Nephron progenitor cell (in vitro differentiated cells): ENCODE measurements at regions not wholly inside any gene's neighbourhood (a gene's known extent, or its start where the extent isn't known, plus 50 kb on each side); places are given as distances from the start of the nearest gene placed in this dataset.

Experiments
- DNase-seq: peaks from one replicate; pipeline ENCODE4 v3.0.0; 2021
- H3K27ac Mint-ChIP-seq: 2 replicates; pipeline ENCODE4 v1.8.0; 2021; ENCODE audit warnings: mild to moderate bottlenecking, moderate library complexity, mixed read lengths
- H3K27me3 Mint-ChIP-seq: 2 replicates; pipeline ENCODE4 v1.8.0; 2021; ENCODE audit warnings: mild to moderate bottlenecking, low read depth, mixed read lengths; ENCODE audit not compliant: poor library complexity
- H3K36me3 Mint-ChIP-seq: 2 replicates; pipeline ENCODE4 v1.8.0; 2021; ENCODE audit warnings: low read depth, mixed read lengths
- H3K4me1 Mint-ChIP-seq: 2 replicates; pipeline ENCODE4 v1.8.0; 2021; ENCODE audit warnings: mixed read lengths
- H3K4me3 Mint-ChIP-seq: 2 replicates; pipeline ENCODE4 v1.8.0; 2021; ENCODE audit warnings: mild to moderate bottlenecking, moderate library complexity, mixed read lengths
- H3K9me3 Mint-ChIP-seq: 2 replicates; pipeline ENCODE4 v1.8.0; 2021; ENCODE audit warnings: mild to moderate bottlenecking, moderate library complexity, mixed read lengths
- CTCF ChIP-seq: fragments of 200-600 bp; sonication (generic); IDR thresholded peaks from 2 replicates; pipeline ENCODE4 v1.5.0; 2021; ENCODE audit warnings: antibody characterized with exemption

DNA sequence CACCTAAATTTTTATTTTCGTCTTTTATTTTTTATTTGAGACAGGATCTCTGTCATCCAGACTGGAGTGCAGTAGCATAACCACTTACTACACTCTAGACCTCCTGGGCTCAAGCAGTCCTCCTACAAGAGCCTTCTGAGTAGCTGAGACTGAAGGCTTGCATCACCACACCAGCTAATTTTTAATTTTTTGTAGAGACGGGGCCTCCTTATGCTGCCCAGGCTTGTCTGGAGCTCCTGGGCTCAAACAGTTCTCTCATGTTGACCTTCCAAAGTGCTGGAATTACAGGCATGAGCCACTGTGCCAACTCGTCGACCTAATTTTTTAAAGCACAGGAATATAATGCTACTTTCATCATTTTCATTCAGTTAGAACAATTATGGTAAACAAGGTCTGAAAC, 405.4 kb downstream of the AR start:
- Mint-ChIP-seq H3K36me3 (no peaks in the 10 kb centered on the region), H3K9me3 (peaks cover 34% of the 10 kb centered on the region), H3K27ac (no peak overlapping the region), H3K27me3 (peaks cover 3% of the 10 kb centered on the region), H3K4me1 (no peaks in the 10 kb centered on the region), H3K4me3 (no peak overlapping the region)
- no peak for DNase-seq
- no peak for TF ChIP-seq CTCF

DNA sequence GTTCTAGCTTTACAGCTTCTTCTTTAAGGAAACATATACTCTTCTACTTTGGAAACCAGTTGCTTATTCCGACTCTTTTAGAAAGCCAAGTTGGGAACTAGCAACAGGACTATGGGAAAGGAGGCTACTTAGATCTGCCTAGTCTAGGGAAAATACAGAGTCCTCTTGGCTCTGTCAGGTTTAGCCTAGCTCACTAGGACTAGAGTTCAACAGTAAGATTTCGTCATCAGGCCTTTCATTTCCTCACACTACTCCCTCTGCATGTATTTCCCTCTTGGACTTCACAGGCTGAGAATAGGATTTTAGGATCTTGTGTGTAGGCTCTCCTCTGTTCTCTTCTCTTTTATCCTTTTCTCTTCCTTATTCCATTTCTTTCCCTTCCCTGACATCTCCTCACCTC, 409.8 kb downstream of the AR start:
- no peak overlapping the region for H3K4me3 Mint-ChIP-seq
- DNase-seq: no peak
- H3K9me3 Mint-ChIP-seq: peaks cover 35% of the 10 kb centered on the region
- H3K4me1 Mint-ChIP-seq: no peaks in the 10 kb centered on the region
- no peak overlapping the region for H3K27ac Mint-ChIP-seq
- no peak for TF ChIP-seq CTCF
- H3K36me3 Mint-ChIP-seq: no peaks in the 10 kb centered on the region
- peaks cover 3% of the 10 kb centered on the region for H3K27me3 Mint-ChIP-seq

DNA sequence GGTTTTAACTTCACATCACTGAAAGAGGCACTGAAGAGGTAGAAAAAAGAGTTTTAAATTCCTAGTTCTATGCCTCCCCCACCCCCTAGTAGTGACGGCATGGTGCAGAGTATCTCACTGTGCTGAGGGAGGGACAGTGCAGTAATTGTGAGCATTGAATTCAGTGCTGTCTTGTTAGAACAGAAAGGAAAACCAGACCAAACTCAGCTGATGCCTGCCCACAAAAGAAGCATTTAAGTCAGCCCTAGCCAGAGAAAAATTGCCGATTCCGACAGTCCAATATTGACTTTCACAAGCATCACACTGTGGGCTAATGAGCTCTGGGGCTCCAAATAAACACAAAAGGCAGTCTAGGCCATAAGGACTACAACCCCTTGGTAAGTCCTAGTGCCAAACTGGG, 417.7 kb downstream of the AR start:
- TF ChIP-seq CTCF: no peak
- H3K27me3 Mint-ChIP-seq: no peaks in the 10 kb centered on the region
- H3K9me3 Mint-ChIP-seq: peaks cover 30% of the 10 kb centered on the region
- H3K27ac Mint-ChIP-seq: no peak overlapping the region
- no peak overlapping the region for H3K4me3 Mint-ChIP-seq
- no peaks in the 10 kb centered on the region for H3K4me1 Mint-ChIP-seq
- DNase-seq: no peak
- no peaks in the 10 kb centered on the region for H3K36me3 Mint-ChIP-seq
